ENCODE measurements at regions not wholly inside any gene's neighbourhood (a gene's known extent, or its start where the extent isn't known, plus 50 kb on each side); places are given as distances from the start of the nearest gene placed in this dataset.

DNA sequence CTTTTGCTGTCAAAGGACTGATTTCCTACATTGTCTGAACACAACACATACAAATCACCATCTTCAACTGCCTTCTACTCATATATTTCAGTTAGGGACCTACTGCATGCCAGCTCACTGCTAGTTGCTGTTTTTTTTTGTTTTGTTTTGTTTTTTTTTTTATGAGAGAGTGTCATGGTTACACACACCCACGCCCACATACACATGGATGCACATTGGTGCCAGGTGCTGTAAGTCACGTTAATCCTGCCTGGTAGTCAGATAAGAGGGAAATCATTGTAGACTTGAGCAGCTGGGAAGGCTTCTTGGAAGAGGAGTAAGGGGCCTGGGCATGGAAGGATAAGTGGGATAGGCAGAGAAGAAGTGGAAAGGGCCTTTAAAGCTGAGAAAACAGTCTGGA is 209.9 kb downstream of the TDRD15 start:
- TF ChIP-seq EZH2 (IDR thresholded peaks at IDR 0.05) (no peak), POLR2AphosphoS5 (IDR thresholded peaks at IDR 0.05; ENCODE audit: borderline replicate concordance, low read depth, low read length) (no peak), FOXP2 (optimal IDR thresholded peaks at IDR 0.05; ENCODE audit: control extremely low read depth, extremely low read length, insufficient read depth) (no peak)

Data from SK-N-MC (cell line).